Heart left ventricle (tissue), 13 donors: ENCODE measurements at regions not wholly inside any gene's neighbourhood (a gene's known extent, or its start where the extent isn't known, plus 50 kb on each side); places are given as distances from the start of the nearest gene placed in this dataset.

Source experiments
- CTCF ChIP-seq, 12 donors: fragments of 200-600 bp; sonication (generic) in 4 of 12; IDR thresholded peaks; one replicate each; pipeline versions ENCODE4 v1.5.0 to v1.8.0; 2018 to 2022; ENCODE audit warnings: antibody characterized with exemption in 12 of 12, mild to moderate bottlenecking in 5 of 12
- POLR2A ChIP-seq, 2 donors: fragments of 450-650 bp; IDR thresholded peaks; one replicate each; pipeline ENCODE4 v1.6.1; 2017; ENCODE audit warnings: antibody characterized with exemption in 2 of 2, mild to moderate bottlenecking in 2 of 2, moderate library complexity in 2 of 2
- donor health status: ischemic (EF 13 %, LVEDD 7.1; RV severe dilation, severe dysfunction).
- donor health status: DM: no; HTN: yes; CAD: no.
- donor health status: DM: no; HTN: no; CAD: no.
- donor health status: ischemic (EF 25% LVEDD 6.9; RV normal size, moderate dysfunction).
- donor health status: ischemic (EF 25% LVEDD 5.7; RV mildly dilated, moderate dysfunction).
- donor health status: ischemic (EF 35%, LVEDD 5.7; RV mildly dilated, moderate dysfunction).
- donor health status: nonischemic (EF 11% LVEDD 7.7; RV severe dilation, severe dysfunction).
- donor health status: DM: yes; HTN: yes; CAD: no.
- donor health status: PGD.
- donor health status: ischemic (EF 29% LVEDD 5.4; RV normal size, mild dysfunction).
- donor health status: nonischemic (EF 23%, LVEDD 6.1; RV moderate dilation, normal function).

GRCh38 chr7:52154382-52154781, 837.8 kb upstream of the COBL start:
- TF ChIP-seq CTCF (IDR thresholded peaks at IDR 0.05): no peak
- TF ChIP-seq POLR2A (IDR thresholded peaks at IDR 0.05): no peak
